HepG2 (cell line): ENCODE measurements at regions not wholly inside any gene's neighbourhood (a gene's known extent, or its start where the extent isn't known, plus 50 kb on each side); places are given as distances from the start of the nearest gene placed in this dataset.

Source experiments
- ATAC-seq: fragments of 200-7000 bp; cut with Tn5 transposase; 3 replicates; pipeline ENCODE4 v1.9.1; 2020; ENCODE audit warnings: mild to moderate bottlenecking, moderate library complexity
- BruUV-seq: library from RNA; stranded (reverse); fragments of 400-500 nt; replicated peaks from 2 replicates; lab custom pipeline; 2021; lab: Mats Ljungman, UMichigan
- CTCF ChIA-PET: fragments of 300-600 bp; formaldehyde crosslinking; extraction: SDS; loops from one replicate; lab custom pipeline; 2021; ENCODE audit warnings: low total read pairs, inconsistent platforms, low intra/inter-chr PET ratio; lab: Yijun Ruan, JAX
- POLR2A ChIA-PET: fragments of 350-600 bp; sonication (Branson Sonifier 250); formaldehyde crosslinking; loops from one replicate; lab custom pipeline; 2020; ENCODE audit warnings: antibody characterized with exemption, inconsistent platforms; lab: Yijun Ruan, JAX
- DNase-seq: peaks from one replicate; pipeline ENCODE4 v3.0.0-alpha.2; 2015; ENCODE audit warnings: low spot score
- FAIRE-seq: peaks from 3 replicates; lab custom pipeline; 2011; peaks lifted over from hg19 to GRCh38; lab: Jason Lieb, UNC
- H2AFZ ChIP-seq: one replicate; pipeline ENCODE4 v1.6.1; 2011; ENCODE audit warnings: low read length, inconsistent platforms
- H3K27ac ChIP-seq: fragments of 300-600 bp; 3 replicates; pipeline ENCODE4 v1.8.0; 2011; ENCODE audit warnings: mixed run types, mild to moderate bottlenecking, mixed read lengths, low read length, inconsistent platforms; ENCODE audit not compliant: insufficient read depth; ENCODE audit errors: extremely low read length
- H3K27me3 ChIP-seq, 2 experiments: fragments of 200-600 bp in 1 of 2; 2 replicates in 1 of 2; 3 replicates in 1 of 2; pipeline versions ENCODE4 v1.6.0 to v1.8.0; 2011; ENCODE audit warnings: low read length in 2 of 2, mild to moderate bottlenecking in 2 of 2, moderate library complexity in 2 of 2, inconsistent platforms in 1 of 2; ENCODE audit not compliant: insufficient read depth in 2 of 2, control insufficient read depth in 1 of 2
- H3K36me3 ChIP-seq, 2 experiments: fragments of 200-600 bp in 1 of 2; replicated peaks in 1 of 2; 2 replicates in 1 of 2; 3 replicates in 1 of 2; pipeline versions ENCODE4 v1.5.1 to v1.8.0; 2011; ENCODE audit warnings: low read length in 2 of 2, inconsistent platforms in 1 of 2; ENCODE audit not compliant: insufficient read depth in 2 of 2, control insufficient read depth in 1 of 2
- H3K4me1 ChIP-seq: 2 replicates; pipeline ENCODE4 v1.5.1; 2012; ENCODE audit warnings: low read length, inconsistent platforms; ENCODE audit not compliant: insufficient read depth
- H3K4me2 ChIP-seq: 2 replicates; pipeline ENCODE4 v1.6.0; 2011; ENCODE audit warnings: low read depth, low read length, inconsistent platforms
- H3K4me3 ChIP-seq, 3 experiments: fragments of 200-600 bp in 1 of 3; sonication (generic), shearing (Covaris generic) in 1 of 3; replicated peaks in 1 of 3; 2 replicates each; pipeline ENCODE4 v1.5.1; 2011 to 2016; ENCODE audit warnings: low read length in 3 of 3, inconsistent platforms in 2 of 3, low read depth in 2 of 3, mild to moderate bottlenecking in 2 of 3, control low read depth in 1 of 3, mixed read lengths in 1 of 3; ENCODE audit not compliant: insufficient read depth in 1 of 3
- H3K79me2 ChIP-seq: one replicate; pipeline ENCODE4 v1.6.1; 2011; ENCODE audit warnings: low read length, inconsistent platforms; ENCODE audit not compliant: insufficient read depth
- H3K9ac ChIP-seq: 2 replicates; pipeline ENCODE4 v1.6.0; 2011; ENCODE audit warnings: mild to moderate bottlenecking, low read depth, low read length, inconsistent platforms; ENCODE audit not compliant: insufficient read depth
- H3K9me3 ChIP-seq: 2 replicates; pipeline ENCODE4 v1.5.1; 2012; ENCODE audit warnings: mild to moderate bottlenecking, low read length
- H4K20me1 ChIP-seq: 2 replicates; pipeline ENCODE4 v1.6.0; 2011; ENCODE audit warnings: inconsistent platforms, mild to moderate bottlenecking, low read length, moderate library complexity; ENCODE audit not compliant: insufficient read depth
- CHCHD3 ChIP-seq: sonication (generic); formaldehyde crosslinking; IDR thresholded peaks from 2 replicates; pipeline ENCODE4 v1.8.0; 2022; ENCODE audit warnings: mild to moderate bottlenecking, missing genetic modification reagents, moderate library complexity
- HMG20A ChIP-seq: IDR thresholded peaks from 2 replicates; pipeline ENCODE4 v1.6.1; 2016; ENCODE audit warnings: borderline replicate concordance
- MLLT10 ChIP-seq: sonication (generic); formaldehyde crosslinking; IDR thresholded peaks from 2 replicates; pipeline ENCODE4 v1.4.0; 2020; ENCODE audit warnings: missing genetic modification reagents
- PAX8 ChIP-seq: sonication (generic); formaldehyde crosslinking; IDR thresholded peaks from 2 replicates; pipeline ENCODE4 v1.8.0; 2022; ENCODE audit warnings: mild to moderate bottlenecking, missing genetic modification reagents, borderline replicate concordance
- SAP130 ChIP-seq: IDR thresholded peaks from 2 replicates; pipeline ENCODE4 v1.6.1; 2016; ENCODE audit warnings: low read depth
- ZMYM3 ChIP-seq: sonication (generic); formaldehyde crosslinking; IDR thresholded peaks from 2 replicates; pipeline ENCODE4 v1.5.1; 2020; ENCODE audit warnings: mild to moderate bottlenecking, missing genetic modification reagents
- ZNF713 ChIP-seq: sonication (generic); formaldehyde crosslinking; IDR thresholded peaks from 2 replicates; pipeline ENCODE4 v1.4.0; 2020; ENCODE audit warnings: mild to moderate bottlenecking, missing genetic modification reagents
- WGBS: methylation state at CpG from one replicate; pipeline ENCODE4 v1.1.6; 2017; ENCODE audit warnings: low lambda C conversion rate; 5-methylcytosine and 5-hydroxymethylcytosine counted together
- in situ Hi-C: cut with HindIII; loops from 2 replicates; pipeline ENCODE4 v1.10.0; 2017; ENCODE audit warnings: low pct_unique_long_range_greater_than_20kb; ENCODE audit not compliant: extremely low pct_ligation_motif_present
- intact Hi-C: fragments of 100-400 bp; cut with micrococcal nuclease; formaldehyde crosslinking; loops from one replicate; pipeline ENCODE4 v1.10.0; 2022; ENCODE audit not compliant: unreplicated experiment
- TF ChIP-seq, protein P1 (sequence below): sonication (generic); formaldehyde crosslinking; IDR thresholded peaks from 2 replicates; pipeline ENCODE4 v1.8.1; 2023; ENCODE audit warnings: mild to moderate bottlenecking, missing genetic modification reagents
- TF ChIP-seq, protein P2 (sequence below): sonication (generic); formaldehyde crosslinking; IDR thresholded peaks from 2 replicates; pipeline ENCODE4 v1.4.0; 2020; ENCODE audit warnings: missing genetic modification reagents, borderline replicate concordance
- TF ChIP-seq, protein P3 (sequence below): sonication (generic); formaldehyde crosslinking; IDR thresholded peaks from 2 replicates; pipeline ENCODE4 v1.8.1; 2022; ENCODE audit warnings: mild to moderate bottlenecking, missing genetic modification reagents
- TF ChIP-seq, protein P4 (sequence below): sonication (generic); formaldehyde crosslinking; IDR thresholded peaks from 2 replicates; pipeline ENCODE4 v1.8.0; 2022; ENCODE audit warnings: mild to moderate bottlenecking, missing genetic modification reagents, moderate library complexity

DNA sequence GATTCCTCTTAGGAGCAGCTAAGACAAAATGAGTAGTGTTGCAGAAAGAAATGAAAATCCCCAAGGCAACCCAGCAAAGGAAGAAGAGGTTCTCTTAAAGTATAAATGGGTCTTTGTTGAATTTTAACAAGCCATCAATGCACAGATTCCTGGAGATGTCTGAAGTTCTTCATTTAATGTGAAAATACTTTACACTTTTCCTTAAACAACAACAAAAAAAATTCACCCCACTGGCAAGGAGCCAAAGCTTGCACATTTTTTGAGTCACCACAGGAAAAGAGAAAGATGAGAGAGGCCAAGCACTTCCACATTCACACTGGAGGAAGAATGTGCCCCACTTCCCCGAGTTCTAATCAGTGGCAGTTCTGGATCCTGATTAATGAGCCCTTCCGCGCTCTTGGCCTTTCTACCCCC lies 286.4 kb upstream of the MEOX2 start (continued):
- no peak for TF ChIP-seq HMG20A
- no peak for TF ChIP-seq PAX8 (CRISPR knock-in tag)
- TF ChIP-seq, protein P1, sequence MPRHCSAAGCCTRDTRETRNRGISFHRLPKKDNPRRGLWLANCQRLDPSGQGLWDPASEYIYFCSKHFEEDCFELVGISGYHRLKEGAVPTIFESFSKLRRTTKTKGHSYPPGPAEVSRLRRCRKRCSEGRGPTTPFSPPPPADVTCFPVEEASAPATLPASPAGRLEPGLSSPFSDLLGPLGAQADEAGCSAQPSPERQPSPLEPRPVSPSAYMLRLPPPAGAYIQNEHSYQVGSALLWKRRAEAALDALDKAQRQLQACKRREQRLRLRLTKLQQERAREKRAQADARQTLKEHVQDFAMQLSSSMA (CRISPR knock-in tag), result no peak
- TF ChIP-seq, all 625 proteins: peak for 0

DNA sequence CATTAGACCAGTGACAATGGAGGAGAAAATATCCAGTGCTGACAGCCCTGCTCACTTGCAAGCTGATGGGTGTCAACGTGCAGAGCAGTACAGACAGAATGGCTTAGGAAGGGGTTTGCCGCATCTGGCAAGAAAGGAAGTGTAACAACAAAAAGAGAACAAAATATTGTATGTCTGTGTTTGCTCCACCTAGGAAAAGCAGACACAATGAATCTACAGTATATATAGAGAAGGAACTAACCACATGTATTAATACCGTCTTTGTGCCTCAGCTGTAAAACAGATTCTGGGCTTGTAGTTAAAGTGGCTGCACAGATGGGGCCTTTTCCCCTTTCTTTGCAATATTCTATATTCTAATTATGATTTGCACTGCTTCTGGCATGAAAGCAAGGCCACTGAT lies 281.1 kb upstream of the MEOX2 start:
- ChIA-PET POLR2A (no interaction called here), CTCF (no interaction called here)
- no peaks in the 10 kb centered on the region for H4K20me1 ChIP-seq
- no peak overlapping the region for H3K4me3 ChIP-seq
- H3K4me1 ChIP-seq, result no peaks in the 10 kb centered on the region
- no peak overlapping the region for H3K9ac ChIP-seq
- no TSS peak for BruUV-seq
- no peak for FAIRE-seq
- peaks cover 12% of the 10 kb centered on the region; the same call in 1 of the 2 replicates for H3K9me3 ChIP-seq
- H3K79me2 ChIP-seq, result no peaks in the 10 kb centered on the region
- WGBS, result 26% methylated on average over 3 of the region's 3 CpGs
- in situ Hi-C loops (no loop called here), intact Hi-C loops (no loop called here)
- no peak overlapping the region for H2AFZ ChIP-seq
- ATAC-seq, result no peak
- H3K27ac ChIP-seq, result no peak overlapping the region
- H3K4me2 ChIP-seq, result no peak overlapping the region
- H3K27me3 ChIP-seq, result no peaks in the 10 kb centered on the region
- TF ChIP-seq ZNF713 (no peak), MLLT10 (CRISPR knock-in tag) (no peak), CHCHD3 (no peak), ZMYM3 (CRISPR knock-in tag) (no peak), SAP130 (no peak)
- TF ChIP-seq, protein P2, sequence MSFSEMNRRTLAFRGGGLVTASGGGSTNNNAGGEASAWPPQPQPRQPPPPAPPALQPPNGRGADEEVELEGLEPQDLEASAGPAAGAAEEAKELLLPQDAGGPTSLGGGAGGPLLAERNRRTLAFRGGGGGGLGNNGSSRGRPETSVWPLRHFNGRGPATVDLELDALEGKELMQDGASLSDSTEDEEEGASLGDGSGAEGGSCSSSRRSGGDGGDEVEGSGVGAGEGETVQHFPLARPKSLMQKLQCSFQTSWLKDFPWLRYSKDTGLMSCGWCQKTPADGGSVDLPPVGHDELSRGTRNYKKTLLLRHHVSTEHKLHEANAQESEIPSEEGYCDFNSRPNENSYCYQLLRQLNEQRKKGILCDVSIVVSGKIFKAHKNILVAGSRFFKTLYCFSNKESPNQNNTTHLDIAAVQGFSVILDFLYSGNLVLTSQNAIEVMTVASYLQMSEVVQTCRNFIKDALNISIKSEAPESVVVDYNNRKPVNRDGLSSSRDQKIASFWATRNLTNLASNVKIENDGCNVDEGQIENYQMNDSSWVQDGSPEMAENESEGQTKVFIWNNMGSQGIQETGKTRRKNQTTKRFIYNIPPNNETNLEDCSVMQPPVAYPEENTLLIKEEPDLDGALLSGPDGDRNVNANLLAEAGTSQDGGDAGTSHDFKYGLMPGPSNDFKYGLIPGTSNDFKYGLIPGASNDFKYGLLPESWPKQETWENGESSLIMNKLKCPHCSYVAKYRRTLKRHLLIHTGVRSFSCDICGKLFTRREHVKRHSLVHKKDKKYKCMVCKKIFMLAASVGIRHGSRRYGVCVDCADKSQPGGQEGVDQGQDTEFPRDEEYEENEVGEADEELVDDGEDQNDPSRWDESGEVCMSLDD (CRISPR knock-in tag), result no peak
- TF ChIP-seq, protein P3, sequence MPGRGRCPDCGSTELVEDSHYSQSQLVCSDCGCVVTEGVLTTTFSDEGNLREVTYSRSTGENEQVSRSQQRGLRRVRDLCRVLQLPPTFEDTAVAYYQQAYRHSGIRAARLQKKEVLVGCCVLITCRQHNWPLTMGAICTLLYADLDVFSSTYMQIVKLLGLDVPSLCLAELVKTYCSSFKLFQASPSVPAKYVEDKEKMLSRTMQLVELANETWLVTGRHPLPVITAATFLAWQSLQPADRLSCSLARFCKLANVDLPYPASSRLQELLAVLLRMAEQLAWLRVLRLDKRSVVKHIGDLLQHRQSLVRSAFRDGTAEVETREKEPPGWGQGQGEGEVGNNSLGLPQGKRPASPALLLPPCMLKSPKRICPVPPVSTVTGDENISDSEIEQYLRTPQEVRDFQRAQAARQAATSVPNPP (CRISPR knock-in tag), result no peak
- TF ChIP-seq, protein P4, sequence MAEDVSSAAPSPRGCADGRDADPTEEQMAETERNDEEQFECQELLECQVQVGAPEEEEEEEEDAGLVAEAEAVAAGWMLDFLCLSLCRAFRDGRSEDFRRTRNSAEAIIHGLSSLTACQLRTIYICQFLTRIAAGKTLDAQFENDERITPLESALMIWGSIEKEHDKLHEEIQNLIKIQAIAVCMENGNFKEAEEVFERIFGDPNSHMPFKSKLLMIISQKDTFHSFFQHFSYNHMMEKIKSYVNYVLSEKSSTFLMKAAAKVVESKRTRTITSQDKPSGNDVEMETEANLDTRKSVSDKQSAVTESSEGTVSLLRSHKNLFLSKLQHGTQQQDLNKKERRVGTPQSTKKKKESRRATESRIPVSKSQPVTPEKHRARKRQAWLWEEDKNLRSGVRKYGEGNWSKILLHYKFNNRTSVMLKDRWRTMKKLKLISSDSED (CRISPR knock-in tag), result no peak
- H3K36me3 ChIP-seq, result no peaks in the 10 kb centered on the region
- no peak for DNase-seq
